HG03378 (cell line): ENCODE measurements at regions not wholly inside any gene's neighbourhood (a gene's known extent, or its start where the extent isn't known, plus 50 kb on each side); places are given as distances from the start of the nearest gene placed in this dataset.
"Not testable (repeated sequence)": the region's sequence is repeated elsewhere in the genome, so short reads cannot be mapped to it uniquely, and the experiment has no call there.

ENCODE experiments used
- ATAC-seq: cut with Tn5 transposase; IDR thresholded peaks from one replicate; pipeline ENCODE4 v1.9.1; 2021; ENCODE audit warnings: mild to moderate bottlenecking, moderate library complexity; ENCODE audit not compliant: unreplicated experiment

DNA sequence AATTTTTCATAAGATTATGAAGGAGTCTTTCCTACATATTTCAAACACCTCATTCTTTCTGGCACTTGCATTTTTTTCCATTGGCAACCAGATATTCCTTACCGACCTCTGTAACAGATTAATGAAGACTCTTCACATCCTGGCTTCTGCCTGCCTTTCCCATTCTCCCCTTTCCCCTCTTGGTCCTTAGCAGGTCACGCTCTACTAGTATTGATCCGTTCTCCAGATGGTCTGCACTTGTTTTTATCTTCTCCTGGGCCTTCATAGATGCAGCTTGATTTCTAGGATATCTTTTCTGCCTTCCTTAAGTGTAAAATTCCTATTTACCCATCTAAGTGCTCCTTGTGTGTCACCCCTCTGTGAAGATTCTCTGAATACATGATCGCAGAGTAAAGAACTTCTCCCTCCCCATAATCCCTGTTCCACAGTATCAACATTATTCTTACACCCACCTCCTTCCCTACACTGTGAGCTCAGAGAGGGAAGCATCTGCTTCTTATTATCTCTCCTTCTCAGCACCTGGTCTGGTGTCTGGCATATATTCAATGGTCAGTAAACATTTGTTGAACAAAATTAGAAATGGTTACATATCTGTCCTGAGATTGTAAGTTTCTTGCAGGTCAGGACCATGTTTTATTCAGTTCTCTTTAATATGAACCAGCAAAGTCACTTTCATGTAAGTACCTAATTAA is 654.2 kb downstream of the REEP3 start:
- ATAC-seq: no peak

DNA sequence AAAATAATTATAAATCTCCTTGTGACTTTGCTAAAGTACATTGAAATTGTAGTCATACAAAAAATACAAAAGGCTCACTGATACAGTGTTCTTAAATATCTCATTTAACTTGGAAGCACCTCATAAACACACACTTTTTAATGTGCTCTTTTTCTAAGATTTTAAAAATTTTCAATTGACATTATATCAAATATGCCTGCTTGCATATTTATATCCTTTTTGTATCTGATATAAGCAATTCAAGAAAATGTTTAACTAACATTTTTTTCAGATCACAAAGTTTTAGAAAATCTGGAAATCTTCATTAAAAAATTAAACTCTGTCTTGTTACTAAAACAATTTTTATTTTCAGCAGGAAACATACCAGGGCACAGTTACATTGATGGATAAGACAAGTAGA is 661.5 kb downstream of the REEP3 start:
- ATAC-seq: no peak

DNA sequence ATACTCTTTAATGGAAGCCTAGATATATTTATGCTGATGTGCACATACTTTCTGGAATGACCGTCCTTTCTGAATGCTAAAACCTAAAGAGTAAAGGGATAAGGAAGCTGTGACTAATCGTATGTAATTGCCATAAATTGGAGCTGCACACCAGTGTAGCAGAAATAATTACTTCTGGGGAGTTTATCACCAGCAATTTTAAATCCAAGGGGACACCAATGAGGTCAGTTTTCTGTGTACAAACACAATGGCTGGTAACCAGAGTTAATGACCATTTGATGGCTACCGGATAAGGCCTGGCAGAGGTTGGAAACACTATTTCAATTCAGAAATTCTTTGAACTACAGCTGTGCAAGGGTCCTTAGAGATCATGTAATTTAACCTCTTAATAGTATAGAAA is 670.1 kb downstream of the REEP3 start:
- no peak for ATAC-seq

DNA sequence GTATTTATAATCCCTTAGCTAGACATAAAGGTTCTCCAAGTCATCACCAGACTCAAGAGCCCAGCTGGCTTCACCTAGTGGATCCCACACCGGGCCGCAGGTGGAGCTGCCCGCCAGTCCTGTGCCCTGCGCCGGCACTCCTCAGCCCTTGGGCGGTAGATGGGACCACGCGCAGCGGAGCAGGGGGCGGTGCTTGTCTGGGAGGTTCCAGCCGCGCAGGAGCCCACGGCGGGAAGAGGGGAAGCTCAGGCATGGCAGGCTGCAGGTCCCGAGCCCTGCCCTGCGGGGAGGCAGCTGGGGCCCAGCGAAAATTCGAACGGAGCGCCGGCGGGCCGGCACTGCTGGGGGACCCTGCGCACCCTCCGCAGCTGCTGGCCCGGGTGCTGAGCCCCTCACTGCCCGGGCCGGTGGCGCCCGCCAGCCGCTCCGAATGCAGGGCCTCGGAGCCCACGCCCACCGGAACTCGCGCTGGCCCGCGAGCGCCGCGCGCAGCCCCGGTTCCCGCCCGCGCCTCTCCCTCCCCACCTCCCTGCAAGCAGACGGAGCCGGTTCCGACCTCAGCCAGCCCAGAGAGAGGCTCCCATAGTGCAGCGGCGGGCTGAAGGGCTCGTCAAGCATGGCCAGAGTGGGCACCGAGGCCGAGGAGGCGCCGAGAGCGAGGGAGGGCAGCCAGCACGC is 675.6 kb downstream of the REEP3 start:
- ATAC-seq: no peak

DNA sequence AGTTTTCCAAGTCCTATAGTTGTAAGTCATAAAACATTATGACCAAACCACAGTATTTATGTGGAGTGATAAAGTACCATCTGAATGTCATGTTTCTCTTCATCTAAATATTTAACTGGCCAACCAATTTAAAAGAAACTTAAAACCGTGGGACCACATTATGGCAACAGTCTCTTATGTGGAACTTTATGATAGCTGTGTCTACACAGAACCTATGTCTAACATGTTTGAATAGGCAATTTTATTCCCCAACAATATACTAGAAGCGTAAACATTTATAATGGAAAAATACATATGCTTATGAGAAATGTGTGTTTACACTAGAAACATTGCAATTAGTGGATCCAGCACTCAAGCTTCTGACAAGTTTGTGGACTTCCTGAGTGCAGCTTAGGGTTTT is 680.7 kb downstream of the REEP3 start:
- no peak for ATAC-seq

DNA sequence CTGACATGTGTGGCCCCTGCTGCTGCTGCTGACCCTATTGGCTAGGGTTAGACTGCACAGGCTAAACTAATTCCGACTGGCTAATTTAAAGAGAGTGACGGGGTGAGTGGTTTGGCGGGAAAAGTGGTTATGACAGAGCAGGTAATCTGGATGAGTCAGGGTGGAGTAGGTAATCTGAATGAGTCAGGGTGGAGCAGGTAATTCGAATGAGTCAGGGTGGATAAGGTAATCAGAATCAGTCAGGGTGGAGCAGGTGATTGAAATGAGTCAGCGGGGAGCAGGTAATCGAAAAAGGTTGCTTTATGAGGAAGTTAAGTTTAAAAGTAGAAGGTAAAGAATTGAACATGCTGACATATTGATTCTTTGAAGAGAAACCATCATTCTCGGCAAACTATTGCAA is 683.3 kb downstream of the REEP3 start:
- ATAC-seq: not testable (repeated sequence)

DNA sequence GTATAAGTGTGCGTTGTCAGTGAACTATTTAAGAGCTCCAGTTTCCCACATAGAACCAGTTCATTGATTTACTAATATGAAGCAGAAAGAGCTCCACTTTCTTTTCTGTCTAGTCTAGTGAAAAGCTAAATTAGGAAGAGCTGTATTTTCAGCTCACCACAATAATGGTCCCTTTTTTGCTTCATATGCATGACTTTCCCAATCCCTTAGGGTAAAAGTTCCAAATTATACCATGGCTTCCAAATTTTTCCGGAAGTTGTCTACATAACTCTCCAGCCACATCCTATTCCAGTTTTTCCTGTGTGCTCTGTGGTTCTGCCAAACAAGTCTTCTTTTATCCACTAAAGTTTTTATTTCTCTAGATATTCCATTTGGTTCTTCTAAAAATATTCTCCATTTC is 685.2 kb downstream of the REEP3 start:
- no peak for ATAC-seq

DNA sequence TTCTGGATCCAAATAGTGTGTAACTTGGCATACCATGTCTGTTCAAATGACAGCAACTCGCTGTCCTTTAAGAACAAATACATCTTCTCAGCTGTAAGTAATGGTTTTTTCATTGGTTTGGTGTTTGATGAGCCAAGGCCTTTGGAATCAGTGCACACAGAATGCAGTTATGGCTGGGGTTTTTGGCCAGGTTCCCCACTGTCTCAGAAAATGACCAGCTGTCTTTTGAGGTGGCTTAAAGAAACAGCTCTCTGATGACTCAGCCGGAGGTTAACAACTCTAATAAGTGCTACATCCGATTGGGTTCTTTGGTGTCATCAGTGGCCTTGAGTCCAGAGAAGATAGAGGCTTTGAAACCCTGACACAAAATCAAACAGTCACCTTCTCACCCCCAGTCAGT is 688.4 kb downstream of the REEP3 start:
- ATAC-seq: no peak

DNA sequence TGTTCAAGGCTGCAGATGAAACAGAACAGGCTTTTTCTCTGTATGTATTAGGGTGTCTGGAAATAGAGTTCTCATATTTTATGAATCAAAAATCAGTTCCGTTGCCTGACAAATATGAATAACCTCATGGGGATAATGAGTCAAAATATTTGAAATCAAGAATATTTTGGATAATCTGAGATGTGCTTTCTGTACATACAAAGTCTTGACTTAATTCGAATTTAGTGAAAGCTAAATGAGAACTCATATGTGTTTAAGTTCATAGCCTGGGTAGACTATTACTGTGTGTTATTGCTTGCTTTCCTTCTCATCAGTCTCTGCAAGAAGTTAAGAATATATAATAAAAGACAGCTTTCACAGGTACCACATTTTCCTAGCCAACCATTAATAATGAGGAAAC is 689.0 kb downstream of the REEP3 start:
- ATAC-seq: no peak

DNA sequence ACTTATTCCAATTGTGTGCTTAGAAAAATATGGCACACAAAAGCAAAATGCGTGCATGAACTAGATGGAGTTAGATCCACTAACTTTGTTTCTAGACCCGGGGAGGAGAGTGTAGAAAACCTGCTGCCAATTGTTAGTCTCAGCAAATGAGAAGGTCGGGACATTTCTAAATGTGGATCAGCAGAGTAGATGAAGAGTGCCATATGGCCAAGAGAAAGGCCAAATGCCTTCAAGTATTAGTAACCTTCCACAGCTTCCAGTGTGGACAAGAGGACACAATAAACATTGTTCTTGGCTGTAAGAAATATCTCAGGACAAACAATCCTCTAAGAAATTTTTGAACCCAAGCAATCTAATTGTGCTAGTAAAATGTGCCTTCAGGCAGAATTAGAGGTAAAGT is 690.3 kb downstream of the REEP3 start:
- ATAC-seq: no peak

DNA sequence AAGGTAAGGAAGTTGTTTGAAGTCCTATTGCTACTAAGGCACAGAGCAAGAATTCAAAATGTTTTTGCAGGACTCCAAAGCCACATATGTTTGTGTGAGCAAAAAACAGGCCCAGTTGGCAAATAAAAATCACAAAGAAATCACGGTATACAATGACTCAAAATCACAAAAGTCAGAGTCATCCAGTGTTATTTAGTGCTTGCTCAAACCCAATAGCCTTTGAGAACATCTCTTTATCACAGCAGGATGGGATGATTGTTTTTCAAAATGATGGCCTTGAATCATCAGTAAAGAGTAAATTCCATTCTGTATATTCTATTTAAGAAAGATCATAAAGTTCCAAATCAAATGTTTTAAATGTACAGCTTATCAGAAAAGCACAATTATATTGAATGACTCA is 693.9 kb downstream of the REEP3 start:
- no peak for ATAC-seq

DNA sequence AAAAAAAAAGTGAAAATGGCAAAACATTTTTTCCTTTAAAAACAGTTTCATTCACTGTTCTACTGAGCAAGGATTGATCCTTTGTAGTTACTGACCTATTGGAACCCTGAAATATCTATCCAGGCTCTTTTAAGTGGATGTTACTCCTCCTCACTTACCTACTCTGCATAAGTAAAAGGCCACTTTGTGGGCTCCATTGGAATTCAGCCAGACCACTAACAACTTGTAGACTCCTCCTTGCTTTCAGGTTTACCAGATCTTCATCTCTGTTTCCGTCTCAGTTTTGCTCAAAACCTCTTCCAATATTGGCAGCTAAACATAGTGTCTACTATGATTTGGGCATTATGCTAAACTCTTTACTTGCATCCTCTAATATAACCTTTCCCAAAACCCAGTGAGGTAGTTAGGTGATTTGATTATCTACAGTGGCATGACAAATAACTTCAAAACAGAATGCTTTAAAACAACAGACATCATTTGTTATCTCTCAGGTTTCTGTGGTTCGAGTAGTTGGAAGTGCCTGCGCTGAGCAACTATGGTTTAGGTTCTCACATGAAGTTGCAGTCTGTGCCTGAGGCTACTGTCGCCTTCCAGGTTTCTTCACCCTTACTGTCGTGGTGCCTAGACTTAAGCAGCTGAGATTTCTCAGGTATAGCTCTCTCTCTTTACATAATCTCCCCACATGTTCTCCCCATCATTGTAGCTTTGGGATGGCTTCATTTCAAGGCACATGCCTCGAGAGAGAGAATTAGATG is 698.2 kb downstream of the REEP3 start:
- no peak for ATAC-seq

DNA sequence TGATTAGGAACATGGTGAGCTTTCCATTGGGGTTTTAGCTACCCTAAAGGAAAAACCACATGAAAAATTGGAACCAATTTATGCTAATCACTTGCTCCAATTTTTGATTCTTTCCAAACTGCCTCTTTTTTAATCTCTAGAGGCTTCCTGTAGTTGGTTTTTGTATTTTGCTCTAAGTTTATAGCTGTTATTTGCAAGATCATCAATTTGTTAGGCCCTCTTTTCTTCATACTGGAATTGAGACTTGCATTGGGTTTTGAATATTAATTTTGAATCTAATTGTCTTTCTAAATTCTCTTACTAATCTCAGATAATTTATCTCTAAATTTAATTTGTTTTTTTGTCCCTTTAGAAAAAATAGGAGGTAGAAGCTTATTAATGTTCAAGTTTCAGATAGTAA is 713.3 kb downstream of the REEP3 start:
- ATAC-seq: no peak

DNA sequence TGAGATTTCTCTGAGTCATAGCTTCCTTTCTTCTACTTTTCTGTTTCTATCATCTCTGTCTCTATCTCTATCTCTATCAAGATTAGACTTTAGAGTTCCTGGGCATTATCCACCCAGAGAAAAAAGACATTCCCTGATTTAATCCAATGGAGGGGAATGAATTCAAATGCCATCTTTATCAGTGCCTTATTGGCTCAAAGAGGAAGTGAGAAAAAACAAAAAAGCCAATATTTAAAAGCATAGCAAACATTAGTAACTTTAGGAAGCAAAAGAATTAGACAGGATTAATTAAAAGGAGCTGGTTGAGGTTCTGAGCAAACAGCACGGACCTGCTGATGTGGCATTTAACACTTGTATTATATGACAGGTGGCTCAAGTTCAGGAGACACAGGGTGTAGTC is 736.5 kb downstream of the REEP3 start:
- ATAC-seq: no peak

DNA sequence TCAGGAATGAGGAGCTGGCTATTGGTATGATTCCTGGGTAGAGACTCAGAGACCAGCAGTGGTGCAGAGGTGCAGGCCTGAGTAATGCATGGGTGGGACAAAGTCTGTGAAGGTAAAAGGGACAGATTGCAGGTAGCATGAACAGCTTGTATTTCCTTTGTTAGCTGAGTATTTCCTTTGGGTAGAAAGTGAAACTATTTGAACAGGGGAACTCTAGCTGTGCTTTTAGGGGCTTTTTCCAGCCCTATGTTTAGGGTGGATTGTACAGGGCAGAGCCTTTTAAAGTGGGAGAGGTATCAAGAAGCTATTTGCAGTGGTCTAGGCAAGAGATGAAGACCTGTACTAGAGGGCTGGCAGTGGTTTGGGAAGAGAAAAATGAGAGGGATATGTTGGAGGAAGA is 739.9 kb downstream of the REEP3 start:
- peak; percentile 91 for ATAC-seq

DNA sequence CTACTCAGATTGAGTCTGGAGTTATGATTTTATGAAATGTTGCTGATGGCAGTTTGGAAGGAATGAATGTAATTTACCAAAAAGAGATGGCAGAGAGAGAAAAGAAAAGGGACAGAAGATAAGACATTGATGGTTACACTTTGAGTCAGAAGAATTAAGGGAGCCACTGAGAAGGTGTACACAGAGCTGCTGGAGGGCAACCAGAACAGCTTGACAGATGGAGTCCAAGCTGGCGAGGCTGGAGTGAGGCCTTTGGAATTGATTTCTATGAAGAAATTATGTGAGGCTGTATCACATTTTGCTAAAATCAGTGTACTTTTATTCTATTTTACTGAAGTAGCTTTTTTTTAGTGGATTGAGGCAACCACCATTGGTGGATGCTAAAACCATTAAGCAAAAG is 740.5 kb downstream of the REEP3 start:
- ATAC-seq: no peak

DNA sequence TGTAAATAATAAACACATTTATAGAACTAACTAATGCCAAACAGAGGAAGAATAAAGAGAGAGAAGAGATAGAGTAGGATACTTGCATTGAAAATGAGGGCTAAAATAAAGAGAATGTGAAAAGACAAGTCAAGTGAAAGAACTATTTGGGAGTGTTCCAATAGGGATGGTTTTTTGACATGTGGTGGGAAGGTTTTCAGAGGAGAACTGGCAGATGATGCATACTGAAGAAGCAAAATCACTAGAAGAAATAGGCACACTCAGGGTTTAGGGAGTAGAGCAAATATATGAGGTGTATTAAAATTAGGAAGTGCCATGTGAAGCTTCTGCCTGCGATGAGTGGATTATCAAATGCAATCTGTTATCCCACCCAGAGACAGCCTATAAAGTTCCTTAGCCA is 744.8 kb downstream of the REEP3 start:
- ATAC-seq: no peak

DNA sequence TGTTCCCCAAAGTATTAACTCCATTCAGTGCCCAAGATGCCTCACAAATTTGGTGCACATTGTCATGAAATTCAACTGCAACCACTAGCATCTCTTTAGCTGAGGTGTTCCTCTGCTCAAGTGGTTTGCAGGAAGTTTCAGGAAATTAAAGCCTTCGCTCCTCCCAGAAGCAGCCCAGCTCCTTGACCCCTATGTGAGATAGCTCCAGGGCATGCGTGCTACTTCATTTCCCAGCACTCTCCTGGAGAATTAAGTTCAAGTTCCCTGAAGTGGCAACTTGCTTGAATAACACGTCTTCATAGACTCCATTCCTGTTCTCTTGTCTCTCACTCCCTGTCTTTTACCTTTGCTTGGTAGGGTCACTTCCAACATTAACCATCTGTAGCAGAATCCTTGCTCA is 750.3 kb downstream of the REEP3 start:
- ATAC-seq: no peak

DNA sequence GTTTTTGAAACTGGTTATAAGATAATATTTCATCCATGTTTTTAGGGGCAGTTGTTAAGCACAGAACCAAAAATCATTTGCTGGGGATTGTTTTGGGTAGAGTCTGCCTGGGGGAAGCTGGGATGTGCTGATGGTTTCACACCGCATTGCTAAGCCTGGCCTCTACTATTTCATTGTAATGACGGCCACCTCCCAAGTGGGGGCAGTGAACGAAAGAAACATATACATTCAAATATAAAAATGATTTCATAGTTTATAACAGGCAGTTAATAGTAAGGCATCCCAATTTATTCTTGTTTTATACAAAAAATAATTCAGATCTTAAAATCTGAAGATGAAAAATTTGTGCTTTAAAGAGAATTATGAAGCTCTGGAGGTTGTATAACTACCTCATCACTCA is 750.8 kb downstream of the REEP3 start:
- no peak for ATAC-seq

DNA sequence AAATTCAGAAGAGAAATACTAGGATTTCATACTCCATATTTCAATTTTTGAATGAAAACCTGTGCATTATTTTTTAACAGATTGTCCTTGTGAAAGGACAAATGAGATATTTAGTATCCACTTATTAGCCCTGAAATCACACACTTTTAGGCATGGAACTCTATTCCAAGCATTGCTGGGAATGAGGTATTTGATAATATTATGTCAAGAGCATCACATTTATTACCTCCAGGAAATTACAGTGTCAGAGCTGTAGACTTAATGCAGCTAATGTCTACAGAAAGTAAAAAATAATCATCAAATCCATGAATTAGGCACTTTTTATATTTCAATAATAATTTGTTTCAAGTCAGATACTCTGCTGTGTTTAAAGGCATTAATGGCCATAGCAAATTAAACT is 753.8 kb downstream of the REEP3 start:
- ATAC-seq: no peak

DNA sequence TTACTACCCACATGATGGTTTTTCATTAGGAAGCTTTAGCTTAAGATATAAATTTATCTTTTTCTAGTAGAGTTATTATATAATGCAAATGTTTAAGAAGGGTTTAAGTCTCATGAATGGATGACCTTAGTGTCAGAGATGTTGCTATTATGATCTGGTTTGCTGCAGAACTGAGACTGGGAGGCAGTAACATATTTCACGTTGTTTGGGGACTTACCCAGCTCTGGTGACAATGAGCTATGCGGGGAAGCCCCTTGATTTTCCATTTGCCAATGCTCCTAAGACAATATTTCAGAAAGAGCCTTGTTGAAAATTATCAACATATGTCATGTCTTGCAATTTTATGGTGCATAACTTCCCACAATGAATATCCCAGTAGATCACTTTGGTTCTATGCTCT is 754.6 kb downstream of the REEP3 start:
- ATAC-seq: peak; percentile 83

DNA sequence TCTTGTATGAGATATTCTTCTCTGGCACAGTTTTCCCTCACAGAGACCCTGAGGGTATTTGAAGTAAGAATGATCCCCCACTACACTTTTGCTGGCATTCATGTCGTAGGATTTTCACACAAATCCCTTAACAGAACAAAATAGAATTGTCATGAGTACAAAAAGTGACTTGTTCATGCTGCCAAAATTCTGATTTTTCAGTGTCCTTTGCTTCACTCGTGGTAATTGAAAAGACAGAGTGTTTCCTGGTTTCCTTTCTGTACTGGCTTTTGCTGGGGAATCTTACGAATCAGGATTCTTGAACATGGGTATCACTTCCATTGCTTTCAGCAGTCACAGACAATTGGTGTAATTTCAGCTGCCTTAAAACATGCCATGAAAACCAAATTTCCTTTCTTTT is 756.3 kb downstream of the REEP3 start:
- ATAC-seq: no peak
